Inflammatory macrophage (primary cell): ENCODE measurements at regions not wholly inside any gene's neighbourhood (a gene's known extent, or its start where the extent isn't known, plus 50 kb on each side); places are given as distances from the start of the nearest gene placed in this dataset.

Source experiments
- DNase-seq, 2 donors: peaks; one replicate each; pipeline ENCODE4 v3.0.0-alpha.2; 2020 to 2022

DNA sequence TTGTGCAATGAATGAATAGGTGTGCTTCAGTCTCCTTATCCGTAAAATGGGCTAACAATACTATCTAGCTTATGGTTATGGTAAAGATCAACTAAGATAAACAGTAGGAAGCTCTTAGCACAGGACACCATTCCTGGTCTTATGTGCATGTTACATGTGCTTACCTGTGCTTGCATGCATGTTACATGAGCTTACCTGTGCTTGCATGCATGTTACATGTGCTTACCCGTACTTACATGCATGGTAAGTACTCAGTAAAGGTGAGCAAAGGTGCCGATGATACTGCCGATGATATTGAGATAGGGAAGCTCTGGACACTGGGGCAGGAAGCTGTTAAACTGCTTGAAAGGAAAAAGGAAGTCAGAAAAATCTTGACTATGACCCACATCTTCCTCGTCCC, 211.0 kb upstream of the USP24 start:
- no peak for DNase-seq

DNA sequence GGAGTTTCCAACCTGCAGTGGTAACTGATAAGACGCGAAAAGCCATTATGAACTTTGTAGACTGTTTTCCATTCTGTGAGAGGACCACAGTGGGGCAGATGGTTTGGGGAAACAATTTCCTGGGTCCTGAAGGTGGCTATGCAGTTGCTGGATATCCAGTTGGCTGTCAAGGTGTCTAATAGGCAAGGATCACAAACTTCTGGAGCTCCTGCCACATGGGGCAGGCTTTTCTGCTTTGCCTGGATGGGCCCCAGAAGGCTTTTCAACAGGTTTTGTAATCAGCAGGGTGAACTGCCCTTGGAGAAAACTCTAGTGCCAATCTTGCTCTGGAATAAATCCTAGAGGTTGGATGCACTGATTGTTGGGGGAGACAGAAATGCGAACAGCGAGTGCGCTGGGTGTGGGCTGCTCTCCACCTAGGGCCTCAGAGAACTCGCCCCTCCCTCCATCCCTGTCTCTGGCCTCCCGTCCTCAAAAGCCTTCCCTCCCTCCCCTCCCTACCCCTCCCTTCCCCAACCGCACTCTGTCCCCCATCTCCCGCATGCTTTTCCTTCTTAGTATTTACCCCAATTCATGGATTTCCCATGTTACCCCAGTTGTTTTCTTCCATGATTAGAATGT, 210.3 kb upstream of the USP24 start:
- no peak for DNase-seq

DNA sequence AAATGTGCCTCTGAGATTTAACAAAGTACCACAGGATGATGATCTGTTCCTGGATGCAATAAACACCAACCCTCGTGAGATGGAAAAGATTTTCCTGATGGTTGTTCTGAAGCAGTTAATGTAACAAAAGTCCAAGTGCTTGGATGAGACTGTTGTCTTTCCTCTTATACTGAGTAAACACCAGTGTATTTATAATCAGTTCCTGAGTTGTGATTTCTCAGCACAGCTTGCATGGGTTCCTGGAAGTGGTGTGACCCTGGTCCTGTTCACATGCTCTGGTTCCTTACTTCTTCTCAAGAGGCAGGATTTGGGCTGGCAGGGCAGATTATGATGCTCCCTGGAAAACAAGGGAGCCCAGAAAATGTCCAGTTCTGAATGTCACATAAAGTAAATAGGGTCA, 208.2 kb upstream of the USP24 start:
- no peak for DNase-seq

GRCh38 chr1:55420929-55421716, 206.0 kb upstream of the USP24 start:
- DNase-seq = no peak

- DNase-seq = no peak
Observed at GRCh38 chr1:55420026-55420425, 204.9 kb upstream of the USP24 start.

GRCh38 chr1:55418208-55419000, 203.2 kb upstream of the USP24 start:
- no peak for DNase-seq

DNA sequence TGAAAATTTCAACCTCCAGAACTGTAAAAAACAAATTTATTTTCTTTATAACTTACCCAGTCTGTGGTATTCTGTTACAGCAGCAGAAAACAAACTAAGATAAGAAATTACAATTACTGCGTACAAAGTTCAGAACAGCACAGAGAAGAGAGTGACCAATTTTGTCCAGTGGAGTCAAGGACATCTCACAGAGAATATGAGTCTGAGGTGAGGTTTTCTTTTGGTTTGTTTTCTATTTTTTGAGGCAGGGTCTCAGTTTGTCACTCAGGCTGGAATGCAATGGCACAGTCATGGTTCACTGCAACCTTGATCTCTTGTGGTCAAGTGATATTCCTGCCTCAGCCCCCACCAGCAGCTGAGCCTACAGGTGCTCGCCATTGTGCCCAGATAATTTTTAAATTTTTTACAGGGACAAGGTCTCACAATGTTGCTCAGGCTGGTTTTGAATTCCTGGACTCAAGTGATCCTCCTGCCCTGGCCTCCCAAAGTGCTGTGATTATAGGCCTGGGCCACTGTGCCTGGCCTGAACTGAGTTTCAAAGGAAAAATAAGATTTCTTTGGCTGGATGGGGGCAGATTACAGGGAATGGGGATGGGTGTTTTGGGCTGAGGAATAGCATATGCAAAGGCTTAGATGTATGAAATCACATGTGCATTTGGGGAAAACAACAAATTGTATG, 201.1 kb upstream of the USP24 start:
- no peak for DNase-seq

GRCh38 chr1:55413286-55413685, 198.1 kb upstream of the USP24 start:
- DNase-seq = no peak

GRCh38 chr1:55412060-55412459, 196.9 kb upstream of the USP24 start:
- no peak for DNase-seq

GRCh38 chr1:55402671-55403464, 187.7 kb upstream of the USP24 start:
- no peak for DNase-seq

DNA sequence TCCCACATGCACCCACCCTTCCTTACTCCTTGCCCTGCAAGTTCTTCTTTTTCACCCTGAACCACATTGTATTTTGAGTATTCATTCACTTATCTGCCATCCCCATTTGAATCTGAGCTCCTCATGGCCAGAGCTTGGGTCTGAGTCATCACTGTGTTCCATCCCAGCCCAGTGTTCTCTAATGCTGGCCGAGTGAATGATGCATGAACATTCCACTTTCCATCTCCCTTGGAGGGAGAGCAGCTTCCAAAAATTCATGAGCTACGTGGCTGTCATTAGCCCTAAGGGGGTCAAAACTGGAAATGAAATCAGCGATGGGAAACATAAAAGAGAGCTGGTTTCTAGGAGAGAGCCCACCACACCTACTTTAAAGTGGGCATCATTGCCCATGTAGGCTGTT, 187.0 kb upstream of the USP24 start:
- DNase-seq = no peak

- DNase-seq = no peak
Observed at GRCh38 chr1:55400508-55400907, 185.3 kb upstream of the USP24 start.

DNA sequence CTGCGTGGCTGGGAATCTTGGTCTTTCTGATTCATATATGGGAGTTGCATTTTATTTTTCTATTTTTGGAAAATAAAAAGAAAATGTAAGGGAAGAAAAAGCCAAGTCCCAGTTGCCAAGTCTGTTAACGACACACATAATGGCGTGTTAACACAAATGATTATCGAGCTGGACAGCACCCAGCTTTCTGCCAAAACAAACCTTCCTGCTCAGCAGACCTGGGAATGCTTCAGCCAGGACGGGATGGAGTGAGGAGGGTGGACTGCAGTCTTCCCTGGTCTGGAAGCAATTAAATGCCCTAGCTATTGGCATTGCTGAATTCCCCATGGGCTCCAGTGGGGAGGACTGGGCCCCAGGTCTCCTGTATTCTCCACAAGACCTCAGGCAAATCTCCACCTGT, 184.2 kb upstream of the USP24 start:
- no peak for DNase-seq

- no peak for DNase-seq
Observed at GRCh38 chr1:55396381-55396891, 181.3 kb upstream of the USP24 start.

- DNase-seq = no peak
Observed at GRCh38 chr1:55388960-55389359, 173.8 kb upstream of the USP24 start.

- no peak for DNase-seq
Observed at GRCh38 chr1:55387145-55387544, 172.0 kb upstream of the USP24 start.

GRCh38 chr1:55386456-55386855, 171.3 kb upstream of the USP24 start:
- DNase-seq = no peak

GRCh38 chr1:55385402-55386018, 170.3 kb upstream of the USP24 start:
- no peak for DNase-seq

GRCh38 chr1:55384637-55385036, 169.5 kb upstream of the USP24 start:
- no peak for DNase-seq

- no peak for DNase-seq
Observed at GRCh38 chr1:55382806-55383305, 167.7 kb upstream of the USP24 start.

- DNase-seq = no peak
Observed at GRCh38 chr1:55381983-55382382, 166.8 kb upstream of the USP24 start.
